ENCODE measurements at regions not wholly inside any gene's neighbourhood (a gene's known extent, or its start where the extent isn't known, plus 50 kb on each side); places are given as distances from the start of the nearest gene placed in this dataset.

- TF ChIP-seq POLR2A (IDR thresholded peaks at IDR 0.05) (no peak), CTCF (IDR thresholded peaks at IDR 0.05) (no peak)
Observed at GRCh38 chr13:87798536-87798935, 127.4 kb downstream of the SLITRK5 start.

All from thyroid gland (tissue), 4 donors.